ENCODE measurements at regions not wholly inside any gene's neighbourhood (a gene's known extent, or its start where the extent isn't known, plus 50 kb on each side); places are given as distances from the start of the nearest gene placed in this dataset.

GRCh38 chr12:123061441-123062205 is 81.1 kb downstream of the ARL6IP4 start:
- Histone ChIP-seq H3K4me1 (peaks cover 79 to 83% (median 81%) of the 10 kb centered on the region in 4 donors), H3K27ac (replicated peaks in 1 of 4) (peak overlapping the region in 3 of 4 donors; percentile 69 to 83 (median 76)), H3K4me3 (no peak overlapping the region), H3K9me3 (no peaks in the 10 kb centered on the region), H3K36me3 (no peaks in the 10 kb centered on the region), H3K27me3 (no peaks in the 10 kb centered on the region)
- intact Hi-C loops (cut with DNase I): no loop called here
- WGBS: 94% methylated on average over 9 of the region's 9 CpGs
- no peak for DNase-seq (ENCODE audit: extremely low spot score)
- TF ChIP-seq EP300 (IDR thresholded peaks at IDR 0.05) (no peak), POLR2AphosphoS5 (IDR thresholded peaks at IDR 0.05) (no peak)

- Histone ChIP-seq H3K4me1 (peaks cover 58 to 81% (median 66%) of the 10 kb centered on the region in 4 donors), H3K9me3 (no peaks in the 10 kb centered on the region), H3K27me3 (no peaks in the 10 kb centered on the region), H3K4me3 (no peak overlapping the region), H3K36me3 (no peaks in the 10 kb centered on the region), H3K27ac (replicated peaks in 1 of 4) (peak overlapping the region in 3 of 4 donors; percentile 28 to 39 (median 38))
- WGBS: 38% methylated on average over 1 of the region's 1 CpG
- TF ChIP-seq, protein P1, sequence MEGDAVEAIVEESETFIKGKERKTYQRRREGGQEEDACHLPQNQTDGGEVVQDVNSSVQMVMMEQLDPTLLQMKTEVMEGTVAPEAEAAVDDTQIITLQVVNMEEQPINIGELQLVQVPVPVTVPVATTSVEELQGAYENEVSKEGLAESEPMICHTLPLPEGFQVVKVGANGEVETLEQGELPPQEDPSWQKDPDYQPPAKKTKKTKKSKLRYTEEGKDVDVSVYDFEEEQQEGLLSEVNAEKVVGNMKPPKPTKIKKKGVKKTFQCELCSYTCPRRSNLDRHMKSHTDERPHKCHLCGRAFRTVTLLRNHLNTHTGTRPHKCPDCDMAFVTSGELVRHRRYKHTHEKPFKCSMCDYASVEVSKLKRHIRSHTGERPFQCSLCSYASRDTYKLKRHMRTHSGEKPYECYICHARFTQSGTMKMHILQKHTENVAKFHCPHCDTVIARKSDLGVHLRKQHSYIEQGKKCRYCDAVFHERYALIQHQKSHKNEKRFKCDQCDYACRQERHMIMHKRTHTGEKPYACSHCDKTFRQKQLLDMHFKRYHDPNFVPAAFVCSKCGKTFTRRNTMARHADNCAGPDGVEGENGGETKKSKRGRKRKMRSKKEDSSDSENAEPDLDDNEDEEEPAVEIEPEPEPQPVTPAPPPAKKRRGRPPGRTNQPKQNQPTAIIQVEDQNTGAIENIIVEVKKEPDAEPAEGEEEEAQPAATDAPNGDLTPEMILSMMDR (IDR thresholded peaks at IDR 0.05): no peak
- no peak for TF ChIP-seq POLR2A (IDR thresholded peaks at IDR 0.05; ENCODE audit: low read depth)
- TF ChIP-seq EP300 (IDR thresholded peaks at IDR 0.05): no peak
- TF ChIP-seq POLR2AphosphoS5 (IDR thresholded peaks at IDR 0.05): no peak
- intact Hi-C loops (cut with DNase I): no loop called here
- DNase-seq (ENCODE audit: extremely low spot score): no peak
Observed at GRCh38 chr12:123059500-123059899, 79.0 kb downstream of the ARL6IP4 start.

- H3K36me3 ChIP-seq: no peaks in the 10 kb centered on the region
- 79% methylated on average over 4 of the region's 4 CpGs for WGBS
- no peaks in the 10 kb centered on the region for H3K27me3 ChIP-seq
- H3K9me3 ChIP-seq: no peaks in the 10 kb centered on the region
- TF ChIP-seq, protein P1 (IDR thresholded peaks at IDR 0.05): no peak
- TF ChIP-seq EP300 (IDR thresholded peaks at IDR 0.05) (no peak), POLR2AphosphoS5 (IDR thresholded peaks at IDR 0.05) (no peak), POLR2A (IDR thresholded peaks at IDR 0.05; ENCODE audit: low read depth) (no peak)
- intact Hi-C loops (cut with DNase I): no loop called here
- no peak overlapping the region for H3K4me3 ChIP-seq
- peaks cover 52 to 78% (median 61%) of the 10 kb centered on the region in 4 donors for H3K4me1 ChIP-seq
- DNase-seq (ENCODE audit: extremely low spot score): no peak
- peak overlapping the region in 3 of 4 donors; percentile 28 to 39 (median 38) for H3K27ac ChIP-seq (replicated peaks in 1 of 4)
Observed at GRCh38 chr12:123058980-123059379, 78.5 kb downstream of the ARL6IP4 start.

GRCh38 chr12:123058481-123058880 is 78.0 kb downstream of the ARL6IP4 start:
- WGBS: 100% methylated on average over 3 of the region's 6 CpGs
- no peak for TF ChIP-seq POLR2AphosphoS5 (IDR thresholded peaks at IDR 0.05)
- TF ChIP-seq POLR2A (IDR thresholded peaks at IDR 0.05; ENCODE audit: low read depth): no peak
- TF ChIP-seq, protein P1 (IDR thresholded peaks at IDR 0.05): no peak
- TF ChIP-seq EP300 (IDR thresholded peaks at IDR 0.05): no peak
- no peak overlapping the region for H3K4me3 ChIP-seq
- no peaks in the 10 kb centered on the region for H3K27me3 ChIP-seq
- intact Hi-C loops (cut with DNase I): no loop called here
- H3K4me1 ChIP-seq: peaks cover 47 to 73% (median 56%) of the 10 kb centered on the region in 4 donors
- peak overlapping the region in 1 of 4 donors; percentile 39 for H3K27ac ChIP-seq (replicated peaks in 1 of 4)
- DNase-seq (ENCODE audit: extremely low spot score): no peak
- H3K9me3 ChIP-seq: no peaks in the 10 kb centered on the region
- no peaks in the 10 kb centered on the region for H3K36me3 ChIP-seq

DNA sequence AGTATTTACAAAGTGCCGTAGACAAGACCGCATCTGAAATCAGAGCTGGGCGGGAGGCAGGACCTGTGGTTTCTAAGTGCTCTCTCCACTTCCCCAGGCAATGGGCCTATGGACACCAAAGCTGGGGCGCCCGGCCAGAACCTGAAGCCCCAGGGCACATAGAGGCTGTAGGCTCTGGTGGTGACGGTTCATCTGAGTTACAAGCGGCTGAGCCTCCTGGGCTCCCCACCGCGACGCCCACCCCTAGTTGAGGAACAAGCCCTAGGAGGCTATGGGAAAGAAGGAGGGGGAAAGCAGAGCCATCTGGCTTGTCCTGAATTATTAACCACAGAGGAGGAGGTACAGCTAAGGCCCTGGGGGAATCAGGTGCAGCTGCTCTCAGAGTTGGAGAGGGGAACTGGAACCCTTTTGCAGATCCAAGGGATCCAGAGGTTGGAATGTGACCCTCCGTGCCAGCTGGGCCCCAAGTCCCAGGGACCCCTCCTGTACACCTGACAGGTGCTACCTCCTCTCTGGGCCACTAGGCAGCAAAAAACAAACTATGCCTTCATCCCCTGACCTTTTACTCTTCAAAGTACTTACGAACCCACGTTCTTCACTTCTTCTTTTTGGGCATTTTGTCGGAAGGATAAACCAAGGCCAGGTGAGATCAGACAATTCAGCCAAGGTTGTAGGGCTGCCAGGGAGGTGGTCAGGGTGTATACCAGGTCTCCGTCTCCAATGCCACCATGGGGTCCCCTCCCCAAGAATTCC is 77.2 kb downstream of the ARL6IP4 start:
- intact Hi-C loops (cut with DNase I): no loop called here
- 94% methylated on average over 15 of the region's 15 CpGs for WGBS
- H3K36me3 ChIP-seq: no peaks in the 10 kb centered on the region
- H3K4me1 ChIP-seq: peaks cover 39 to 65% (median 48%) of the 10 kb centered on the region in 4 donors
- H3K9me3 ChIP-seq: no peaks in the 10 kb centered on the region
- H3K4me3 ChIP-seq: no peak overlapping the region
- no peaks in the 10 kb centered on the region for H3K27me3 ChIP-seq
- TF ChIP-seq POLR2AphosphoS5 (IDR thresholded peaks at IDR 0.05) (no peak), EP300 (IDR thresholded peaks at IDR 0.05) (no peak)
- H3K27ac ChIP-seq (replicated peaks in 1 of 4): no peak overlapping the region
- DNase-seq (ENCODE audit: extremely low spot score): no peak

Measured in esophagus muscularis mucosa (tissue), 4 donors.